ENCODE measurements at regions not wholly inside any gene's neighbourhood (a gene's known extent, or its start where the extent isn't known, plus 50 kb on each side); places are given as distances from the start of the nearest gene placed in this dataset.

- TF ChIP-seq CTCF (IDR thresholded peaks at IDR 0.05; ENCODE audit: low read depth, low read length, poor library complexity, severe bottlenecking), result no peak
- no peak for TF ChIP-seq EZH2phosphoT487 (IDR thresholded peaks at IDR 0.05; ENCODE audit: borderline replicate concordance, low read length)
These were observed 363.1 kb upstream of the EEF2KMT start for GRCh38 chr16:5460701-5461100.
